ENCODE measurements at regions not wholly inside any gene's neighbourhood (a gene's known extent, or its start where the extent isn't known, plus 50 kb on each side); places are given as distances from the start of the nearest gene placed in this dataset.

DNA sequence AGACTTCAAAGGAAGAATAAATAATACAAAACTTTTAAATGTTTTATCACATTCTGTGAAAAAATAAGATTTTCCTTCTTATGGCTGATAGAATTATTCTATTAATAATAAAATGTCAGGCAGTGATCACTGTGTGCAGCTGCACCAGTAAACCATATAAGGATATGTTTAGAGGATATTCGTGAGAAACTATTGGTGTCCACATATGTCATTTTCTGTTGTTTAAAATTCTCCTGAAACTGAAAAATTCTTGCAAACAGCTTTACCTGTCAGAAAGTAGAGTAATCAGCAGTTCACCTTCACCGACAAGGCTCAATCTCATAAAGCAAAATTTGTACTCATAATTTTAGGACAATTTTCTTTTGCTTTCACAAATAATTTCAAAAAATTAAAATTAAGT, 170.1 kb upstream of the KCNH7 start:
- no peaks in the 10 kb centered on the region for H3K27me3 ChIP-seq (ENCODE audit: low read length)
- no peak overlapping the region for H3K27ac ChIP-seq (ENCODE audit: low read depth, low read length)
- H3K79me2 ChIP-seq (ENCODE audit: insufficient read depth, low read length) = no peaks in the 10 kb centered on the region
- no peaks in the 10 kb centered on the region for H3F3A ChIP-seq (ENCODE audit: insufficient read depth)
- no peak overlapping the region for H3K9ac ChIP-seq (ENCODE audit: low read length)
- H3K9me2 ChIP-seq (replicated peaks; ENCODE audit: insufficient read depth, low read length) = no peaks in the 10 kb centered on the region
- H2AFZ ChIP-seq (ENCODE audit: low read depth, low read length, severe bottlenecking) = no peak overlapping the region
- no peaks in the 10 kb centered on the region for H3K9me3 ChIP-seq (ENCODE audit: insufficient read depth, low read length)
- no peak overlapping the region for H3K4me2 ChIP-seq (ENCODE audit: low read depth, low read length, poor library complexity, severe bottlenecking)
- no peaks in the 10 kb centered on the region for H4K20me1 ChIP-seq (ENCODE audit: low read depth, low read length)
- TF ChIP-seq, protein P1, sequence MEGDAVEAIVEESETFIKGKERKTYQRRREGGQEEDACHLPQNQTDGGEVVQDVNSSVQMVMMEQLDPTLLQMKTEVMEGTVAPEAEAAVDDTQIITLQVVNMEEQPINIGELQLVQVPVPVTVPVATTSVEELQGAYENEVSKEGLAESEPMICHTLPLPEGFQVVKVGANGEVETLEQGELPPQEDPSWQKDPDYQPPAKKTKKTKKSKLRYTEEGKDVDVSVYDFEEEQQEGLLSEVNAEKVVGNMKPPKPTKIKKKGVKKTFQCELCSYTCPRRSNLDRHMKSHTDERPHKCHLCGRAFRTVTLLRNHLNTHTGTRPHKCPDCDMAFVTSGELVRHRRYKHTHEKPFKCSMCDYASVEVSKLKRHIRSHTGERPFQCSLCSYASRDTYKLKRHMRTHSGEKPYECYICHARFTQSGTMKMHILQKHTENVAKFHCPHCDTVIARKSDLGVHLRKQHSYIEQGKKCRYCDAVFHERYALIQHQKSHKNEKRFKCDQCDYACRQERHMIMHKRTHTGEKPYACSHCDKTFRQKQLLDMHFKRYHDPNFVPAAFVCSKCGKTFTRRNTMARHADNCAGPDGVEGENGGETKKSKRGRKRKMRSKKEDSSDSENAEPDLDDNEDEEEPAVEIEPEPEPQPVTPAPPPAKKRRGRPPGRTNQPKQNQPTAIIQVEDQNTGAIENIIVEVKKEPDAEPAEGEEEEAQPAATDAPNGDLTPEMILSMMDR (IDR thresholded peaks at IDR 0.05; ENCODE audit: insufficient read depth, low read length, poor library complexity, severe bottlenecking) = no peak
- no peak for TF ChIP-seq EZH2phosphoT487 (conservative IDR thresholded peaks at IDR 0.05; ENCODE audit: low read length)
- H3K36me3 ChIP-seq (ENCODE audit: low read length) = no peaks in the 10 kb centered on the region
- no peak overlapping the region for H3K4me3 ChIP-seq (ENCODE audit: insufficient read depth, low read length, poor library complexity, severe bottlenecking)

DNA sequence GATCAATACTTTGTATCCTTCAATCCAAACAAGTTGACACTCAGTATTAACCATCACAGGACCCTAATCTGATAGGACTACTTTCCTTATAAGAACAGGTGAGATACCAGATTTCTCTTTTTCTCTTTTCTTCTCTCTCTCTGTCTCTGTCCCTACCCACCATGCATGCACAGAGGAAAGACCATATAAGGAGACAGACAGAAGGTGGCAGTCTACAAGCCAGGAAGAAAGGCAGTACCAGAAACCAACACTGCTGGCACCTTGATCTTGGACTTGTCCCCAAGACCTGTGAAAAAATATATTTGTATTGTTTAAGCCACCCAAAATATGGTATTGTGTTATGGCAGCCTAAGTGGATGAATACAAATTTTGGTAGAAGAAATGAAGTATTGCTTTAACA, 156.2 kb upstream of the KCNH7 start:
- Histone ChIP-seq H3K36me3 (ENCODE audit: low read length) (no peaks in the 10 kb centered on the region), H3K27ac (ENCODE audit: low read depth, low read length) (no peak overlapping the region), H3K4me3 (ENCODE audit: insufficient read depth, low read length, poor library complexity, severe bottlenecking) (no peak overlapping the region), H3F3A (ENCODE audit: insufficient read depth) (no peaks in the 10 kb centered on the region), H3K9ac (ENCODE audit: low read length) (no peak overlapping the region), H3K4me2 (ENCODE audit: low read depth, low read length, poor library complexity, severe bottlenecking) (no peak overlapping the region), H3K79me2 (ENCODE audit: insufficient read depth, low read length) (no peaks in the 10 kb centered on the region), H3K9me2 (replicated peaks; ENCODE audit: insufficient read depth, low read length) (no peaks in the 10 kb centered on the region), H4K20me1 (ENCODE audit: low read depth, low read length) (no peaks in the 10 kb centered on the region), H2AFZ (ENCODE audit: low read depth, low read length, severe bottlenecking) (no peak overlapping the region), H3K9me3 (ENCODE audit: insufficient read depth, low read length) (no peaks in the 10 kb centered on the region), H3K27me3 (ENCODE audit: low read length) (no peaks in the 10 kb centered on the region)
- TF ChIP-seq, protein P1 (IDR thresholded peaks at IDR 0.05; ENCODE audit: insufficient read depth, low read length, poor library complexity, severe bottlenecking) = no peak
- TF ChIP-seq EZH2phosphoT487 (conservative IDR thresholded peaks at IDR 0.05; ENCODE audit: low read length) = no peak

GRCh38 chr2:162992828-162993227, 154.3 kb upstream of the KCNH7 start:
- no peak for TF ChIP-seq EZH2phosphoT487 (conservative IDR thresholded peaks at IDR 0.05; ENCODE audit: low read length)
- TF ChIP-seq, protein P1 (IDR thresholded peaks at IDR 0.05; ENCODE audit: insufficient read depth, low read length, poor library complexity, severe bottlenecking) = no peak
- H4K20me1 ChIP-seq (ENCODE audit: low read depth, low read length) = no peaks in the 10 kb centered on the region

More at GRCh38 chr2:162992828-162993227, 154.3 kb upstream of the KCNH7 start:
- Histone ChIP-seq H3K4me2 (ENCODE audit: low read depth, low read length, poor library complexity, severe bottlenecking) (no peak overlapping the region), H2AFZ (ENCODE audit: low read depth, low read length, severe bottlenecking) (no peak overlapping the region), H3F3A (ENCODE audit: insufficient read depth) (no peaks in the 10 kb centered on the region), H3K9me2 (replicated peaks; ENCODE audit: insufficient read depth, low read length) (no peaks in the 10 kb centered on the region), H3K36me3 (ENCODE audit: low read length) (no peaks in the 10 kb centered on the region), H3K79me2 (ENCODE audit: insufficient read depth, low read length) (no peaks in the 10 kb centered on the region), H3K27ac (ENCODE audit: low read depth, low read length) (no peak overlapping the region), H3K9me3 (ENCODE audit: insufficient read depth, low read length) (no peaks in the 10 kb centered on the region), H3K4me3 (ENCODE audit: insufficient read depth, low read length, poor library complexity, severe bottlenecking) (no peak overlapping the region), H3K27me3 (ENCODE audit: low read length) (no peaks in the 10 kb centered on the region), H3K9ac (ENCODE audit: low read length) (no peak overlapping the region)
